COLO668 (cell line): ENCODE measurements at regions not wholly inside any gene's neighbourhood (a gene's known extent, or its start where the extent isn't known, plus 50 kb on each side); places are given as distances from the start of the nearest gene placed in this dataset.
A peak's percentile ranks its signal among the peaks of the same experiment; 100 is the strongest.

Source experiments
- DNase-seq: peaks from one replicate; lab custom pipeline; 2025; ENCODE audit not compliant: unreplicated experiment; lab: John Stamatoyannopoulos, UW

- peak; percentile 69 for DNase-seq
Observed at GRCh38 chr6:30396833-30397479, 52.0 kb downstream of the RPP21 start.

GRCh38 chr6:30397697-30398096 is 52.7 kb downstream of the RPP21 start:
- no peak for DNase-seq

GRCh38 chr6:30399390-30400058 is 54.6 kb downstream of the RPP21 start:
- no peak for DNase-seq

- DNase-seq = no peak
Observed at GRCh38 chr6:30405934-30406333, 61.0 kb downstream of the RPP21 start.

GRCh38 chr6:30409184-30409583 is 64.2 kb downstream of the RPP21 start:
- no peak for DNase-seq

- peak; percentile 32 for DNase-seq
Observed at GRCh38 chr6:30411515-30412207, 66.7 kb downstream of the RPP21 start.

GRCh38 chr6:30418448-30418847 is 70.9 kb upstream of the HLA-E start:
- DNase-seq = no peak

- no peak for DNase-seq
Observed at GRCh38 chr6:30424549-30424948, 64.8 kb upstream of the HLA-E start.
